Stomach smooth muscle (tissue), 2 donors: ENCODE measurements at regions not wholly inside any gene's neighbourhood (a gene's known extent, or its start where the extent isn't known, plus 50 kb on each side); places are given as distances from the start of the nearest gene placed in this dataset.
A peak's percentile ranks its signal among the peaks of the same experiment; 100 is the strongest.
"Not testable (repeated sequence)": the region's sequence is repeated elsewhere in the genome, so short reads cannot be mapped to it uniquely, and the experiment has no call there.

ENCODE experiments used
- H3K27ac ChIP-seq: one replicate; pipeline ENCODE4 v1.7.0; 2013; ENCODE audit warnings: mild to moderate bottlenecking, low read length, inconsistent platforms
- H3K27me3 ChIP-seq, 2 donors: one replicate each; pipeline ENCODE4 v1.7.0; 2013; ENCODE audit warnings: low read length in 2 of 2; ENCODE audit not compliant: insufficient read depth in 2 of 2, control insufficient read depth in 1 of 2
- H3K36me3 ChIP-seq, 2 donors: one replicate each; pipeline ENCODE4 v1.7.0; 2013; ENCODE audit warnings: low read length in 2 of 2; ENCODE audit not compliant: control insufficient read depth in 2 of 2, insufficient read depth in 2 of 2
- H3K4me1 ChIP-seq: one replicate; pipeline ENCODE4 v1.7.0; 2013; ENCODE audit warnings: low read length; ENCODE audit not compliant: control insufficient read depth, insufficient read depth
- H3K4me3 ChIP-seq, 2 donors: one replicate each; pipeline ENCODE4 v1.7.0; 2013; ENCODE audit warnings: low read length in 2 of 2
- H3K9ac ChIP-seq, 2 donors: one replicate each; pipeline ENCODE4 v1.7.0; 2013; ENCODE audit warnings: low read length in 2 of 2, mild to moderate bottlenecking in 1 of 2
- H3K9me3 ChIP-seq, 2 donors: one replicate each; pipeline ENCODE4 v1.7.0; 2013; ENCODE audit warnings: low read length in 2 of 2; ENCODE audit not compliant: control insufficient read depth in 2 of 2
- donor health status: healthy.
- donor health status: Pancreatic carcinoma.

DNA sequence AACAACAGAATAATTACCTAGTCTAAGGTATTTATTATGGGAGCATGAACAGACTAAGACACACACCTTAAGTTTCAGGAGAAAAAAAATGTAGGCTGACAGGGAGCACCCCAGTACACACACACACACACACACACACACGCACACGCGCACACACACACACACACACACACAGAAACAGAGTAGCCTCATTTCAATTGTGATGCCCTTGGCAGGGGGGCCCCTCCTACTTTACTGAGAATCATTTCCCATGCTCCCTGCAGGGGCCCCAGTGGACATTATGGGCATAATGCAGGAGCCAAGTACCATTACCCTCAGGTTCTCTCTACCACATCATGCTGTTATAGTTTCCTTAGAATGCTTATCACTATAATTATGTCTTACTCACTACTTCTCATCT lies 104.9 kb downstream of the CDC7 start:
- H3K36me3 ChIP-seq = no peaks in the 10 kb centered on the region
- no peaks in the 10 kb centered on the region for H3K27me3 ChIP-seq
- peaks cover 37% of the 10 kb centered on the region for H3K4me1 ChIP-seq
- H3K27ac ChIP-seq = no peak overlapping the region
- H3K9ac ChIP-seq = no peak overlapping the region
- H3K9me3 ChIP-seq = no peaks in the 10 kb centered on the region
- no peak overlapping the region for H3K4me3 ChIP-seq

GRCh38 chr1:91606546-91607078 lies 106.0 kb downstream of the CDC7 start:
- H3K4me3 ChIP-seq = no peak overlapping the region
- H3K27ac ChIP-seq = no peak overlapping the region
- no peaks in the 10 kb centered on the region for H3K36me3 ChIP-seq
- H3K4me1 ChIP-seq = peaks cover 28% of the 10 kb centered on the region
- no peaks in the 10 kb centered on the region for H3K9me3 ChIP-seq
- H3K27me3 ChIP-seq = no peaks in the 10 kb centered on the region
- H3K9ac ChIP-seq = no peak overlapping the region

GRCh38 chr1:91607686-91608085 lies 107.0 kb downstream of the CDC7 start:
- H3K36me3 ChIP-seq, H3K27ac ChIP-seq, H3K9me3 ChIP-seq, H3K4me3 ChIP-seq, H3K27me3 ChIP-seq, H3K9ac ChIP-seq: not testable (repeated sequence)
- H3K4me1 ChIP-seq = peaks cover 22% of the 10 kb centered on the region

- Histone ChIP-seq H3K4me1 (peaks cover 22% of the 10 kb centered on the region), H3K36me3 (no peaks in the 10 kb centered on the region), H3K9me3 (no peaks in the 10 kb centered on the region), H3K27me3 (no peaks in the 10 kb centered on the region), H3K9ac (peak overlapping the region in 1 of 2 donors; percentile 40), H3K27ac (peak overlapping the region; percentile 64), H3K4me3 (no peak overlapping the region)
Measured at GRCh38 chr1:91608876-91609275, 108.2 kb downstream of the CDC7 start.

DNA sequence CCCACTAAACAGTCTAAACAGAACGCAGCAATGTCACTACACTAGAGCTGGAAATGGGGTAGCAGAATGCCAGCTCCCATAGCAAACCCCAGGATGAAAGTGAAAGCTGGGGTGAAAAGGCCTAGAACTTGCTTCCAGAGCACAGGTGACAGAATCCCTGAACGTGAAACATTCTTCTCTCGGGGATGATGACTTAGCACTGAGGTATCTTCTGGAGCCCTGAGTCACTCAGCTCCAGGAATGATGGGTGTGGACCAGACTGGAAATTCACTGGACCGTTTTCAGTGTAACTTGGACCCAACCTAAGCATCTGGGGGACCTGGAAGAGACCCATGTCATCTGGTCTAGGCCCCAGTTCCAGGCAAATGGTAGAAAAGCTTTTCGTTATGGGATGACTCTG lies 108.9 kb downstream of the CDC7 start:
- Histone ChIP-seq H3K9ac (peak overlapping the region in 1 of 2 donors; percentile 40), H3K4me3 (no peak overlapping the region), H3K27me3 (no peaks in the 10 kb centered on the region), H3K27ac (peak overlapping the region; percentile 64), H3K9me3 (no peaks in the 10 kb centered on the region), H3K36me3 (no peaks in the 10 kb centered on the region), H3K4me1 (peaks cover 19% of the 10 kb centered on the region)

DNA sequence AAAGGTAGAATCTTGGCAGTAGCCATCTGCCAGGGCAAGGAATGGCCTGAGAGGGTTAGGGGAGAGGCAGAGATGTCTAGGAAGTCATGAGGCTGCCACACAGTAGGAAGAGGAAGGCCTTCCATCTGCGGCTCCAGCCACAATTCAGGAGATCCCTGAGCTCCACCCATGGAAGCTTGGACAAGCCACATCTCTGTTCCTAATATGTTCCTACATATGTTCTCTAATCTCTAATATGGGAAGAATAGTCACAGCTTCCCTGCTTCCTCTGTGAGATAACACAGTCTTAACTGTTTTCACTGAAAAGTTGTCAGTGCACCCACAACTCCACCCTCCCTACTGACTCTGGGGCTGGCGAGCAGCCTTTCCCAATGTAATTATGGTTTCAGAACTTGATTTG lies 109.5 kb downstream of the CDC7 start:
- Histone ChIP-seq H3K36me3 (no peaks in the 10 kb centered on the region), H3K27me3 (no peaks in the 10 kb centered on the region), H3K9ac (no peak overlapping the region), H3K9me3 (no peaks in the 10 kb centered on the region), H3K4me3 (no peak overlapping the region), H3K4me1 (peaks cover 15% of the 10 kb centered on the region), H3K27ac (no peak overlapping the region)

GRCh38 chr1:91610789-91611188 lies 110.1 kb downstream of the CDC7 start:
- Histone ChIP-seq H3K9me3 (no peaks in the 10 kb centered on the region), H3K4me1 (peaks cover 12% of the 10 kb centered on the region), H3K36me3 (no peaks in the 10 kb centered on the region), H3K27ac (no peak overlapping the region), H3K27me3 (no peaks in the 10 kb centered on the region), H3K9ac (no peak overlapping the region), H3K4me3 (no peak overlapping the region)

GRCh38 chr1:91611483-91611917 lies 110.8 kb downstream of the CDC7 start:
- Histone ChIP-seq H3K27ac (no peak overlapping the region), H3K9me3 (no peaks in the 10 kb centered on the region), H3K36me3 (no peaks in the 10 kb centered on the region), H3K9ac (no peak overlapping the region), H3K27me3 (no peaks in the 10 kb centered on the region), H3K4me1 (peaks cover 9% of the 10 kb centered on the region), H3K4me3 (no peak overlapping the region)

DNA sequence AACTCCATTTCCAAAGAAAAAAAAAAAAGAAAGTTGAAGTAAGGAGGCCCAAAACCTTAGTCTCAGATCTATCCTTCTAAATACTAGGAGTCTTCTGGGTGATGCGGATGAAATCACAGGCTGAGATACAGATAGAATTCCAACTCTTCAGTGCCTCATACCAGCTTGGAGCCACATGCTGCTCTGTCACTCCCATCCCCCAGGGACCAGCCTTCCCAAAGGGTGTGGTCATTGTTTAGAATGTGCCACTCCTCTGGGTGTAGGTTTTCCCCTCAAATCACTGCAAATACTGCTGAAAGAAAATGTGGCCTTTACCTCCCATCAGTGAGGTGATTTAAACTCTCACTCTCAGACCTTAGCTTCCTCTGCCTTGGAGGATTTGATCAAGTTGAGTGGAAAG lies 112.9 kb downstream of the CDC7 start:
- Histone ChIP-seq H3K36me3 (no peaks in the 10 kb centered on the region), H3K27ac (no peak overlapping the region), H3K27me3 (no peaks in the 10 kb centered on the region), H3K9me3 (no peaks in the 10 kb centered on the region), H3K4me1 (peaks cover 9% of the 10 kb centered on the region), H3K9ac (no peak overlapping the region), H3K4me3 (no peak overlapping the region)

- Histone ChIP-seq H3K4me1 (no peaks in the 10 kb centered on the region), H3K27me3 (no peaks in the 10 kb centered on the region), H3K4me3 (no peak overlapping the region), H3K27ac (no peak overlapping the region), H3K36me3 (no peaks in the 10 kb centered on the region), H3K9ac (no peak overlapping the region), H3K9me3 (no peaks in the 10 kb centered on the region)
Measured at GRCh38 chr1:91616712-91617111, 116.1 kb downstream of the CDC7 start.

DNA sequence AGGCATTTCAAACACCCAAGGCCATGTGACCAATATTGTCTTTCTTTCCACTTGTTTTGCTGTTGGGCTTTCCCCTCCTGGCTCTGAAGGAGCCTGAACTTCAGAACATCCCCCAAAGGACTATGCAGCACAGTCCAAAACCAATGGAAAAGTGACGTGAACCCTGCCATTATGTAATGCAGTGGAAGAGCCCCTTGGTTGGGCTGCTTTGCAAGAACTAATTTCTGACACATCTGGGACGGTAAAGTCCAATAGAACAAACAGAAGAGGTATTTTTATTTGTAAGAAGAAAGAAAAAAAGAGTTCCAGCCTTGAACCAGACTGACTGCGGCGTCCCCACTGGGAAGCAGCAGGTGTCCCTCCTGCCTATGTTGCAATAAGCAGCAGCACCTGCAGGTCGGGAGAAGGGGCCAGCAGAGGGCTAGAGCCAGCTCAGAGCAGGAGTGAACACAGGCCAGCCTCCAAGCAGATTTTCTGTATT lies 116.7 kb downstream of the CDC7 start:
- H3K4me1 ChIP-seq = no peaks in the 10 kb centered on the region
- no peak overlapping the region for H3K9ac ChIP-seq
- H3K9me3 ChIP-seq = no peaks in the 10 kb centered on the region
- no peaks in the 10 kb centered on the region for H3K36me3 ChIP-seq
- no peak overlapping the region for H3K4me3 ChIP-seq
- no peaks in the 10 kb centered on the region for H3K27me3 ChIP-seq
- no peak overlapping the region for H3K27ac ChIP-seq
